A549 (cell line): ENCODE measurements at regions not wholly inside any gene's neighbourhood (a gene's known extent, or its start where the extent isn't known, plus 50 kb on each side); places are given as distances from the start of the nearest gene placed in this dataset.

Experiments
- ATAC-seq, 2 experiments: fragments of 200-7000 bp in 1 of 2; fragments of >200 bp in 1 of 2; cut with Nextera tagmentation in 1 of 2; cut with Tn5 transposase in 1 of 2; 3 replicates each; pipeline versions ENCODE4 v1.8.0 to v1.9.1; 2018 to 2020; ENCODE audit warnings: mild to moderate bottlenecking in 1 of 2, moderate library complexity in 1 of 2
- CTCF ChIA-PET: fragments of 300-600 bp; sonication (Branson Sonifier 250); formaldehyde crosslinking; extraction: SDS; loops from one replicate; lab custom pipeline; 2021; ENCODE audit warnings: antibody characterized with exemption, inconsistent platforms; lab: Yijun Ruan, JAX
- POLR2A ChIA-PET: fragments of 350-600 bp; formaldehyde crosslinking; extraction: SDS; loops from one replicate; lab custom pipeline; 2021; ENCODE audit warnings: antibody characterized with exemption, inconsistent platforms; lab: Yijun Ruan, JAX
- DNase-seq, 2 experiments: peaks; one replicate each; pipeline versions ENCODE4 v3.0.0 to v3.0.0-alpha.2; 2011 to 2016; ENCODE audit warnings: low read depth in 1 of 2, low spot score in 1 of 2
- FAIRE-seq: peaks from 2 replicates; lab custom pipeline; 2011; peaks lifted over from hg19 to GRCh38; lab: Jason Lieb, UNC
- H3K27ac ChIP-seq, 2 experiments: fragments of >200 bp; sonication (Bioruptor Twin); formaldehyde crosslinking; 3 replicates each; pipeline ENCODE4 v1.5.1; 2016 to 2017
- H3K4me1 ChIP-seq: fragments of >200 bp; sonication (Bioruptor Twin); formaldehyde crosslinking; 3 replicates; pipeline ENCODE4 v1.6.1; 2016
- H3K4me2 ChIP-seq: fragments of >200 bp; sonication (Bioruptor Twin); formaldehyde crosslinking; 3 replicates; pipeline ENCODE4 v1.6.1; 2016
- H3K4me3 ChIP-seq: fragments of >200 bp; sonication (Bioruptor Twin); formaldehyde crosslinking; 3 replicates; pipeline ENCODE4 v1.5.1; 2016
- H3K9me3 ChIP-seq: fragments of >200 bp; sonication (Bioruptor Twin); formaldehyde crosslinking; 3 replicates; pipeline ENCODE4 v1.6.1; 2016
- CBX2 ChIP-seq: fragments of 200-600 bp; sonication (generic); IDR thresholded peaks from 2 replicates; pipeline ENCODE4 v1.6.1; 2016; ENCODE audit warnings: low read depth, mild to moderate bottlenecking, borderline replicate concordance
- CHD2 ChIP-seq: fragments of 150-350 bp; IDR thresholded peaks from 2 replicates; pipeline ENCODE4 v1.6.1; 2014; ENCODE audit warnings: low read length; ENCODE audit not compliant: partially characterized antibody
- CHD4 ChIP-seq: fragments of 200-600 bp; sonication (generic); IDR thresholded peaks from 2 replicates; pipeline ENCODE4 v1.6.1; 2016; ENCODE audit warnings: antibody characterized with exemption, mild to moderate bottlenecking, borderline replicate concordance
- CTCF ChIP-seq: fragments of >200 bp; sonication (Bioruptor Twin); formaldehyde crosslinking; IDR thresholded peaks from 3 replicates; pipeline ENCODE4 v1.5.1; 2016
- EHMT2 ChIP-seq: fragments of 200-600 bp; sonication (generic); IDR thresholded peaks from 2 replicates; pipeline ENCODE4 v1.6.1; 2016; ENCODE audit warnings: antibody characterized with exemption, low read depth, mild to moderate bottlenecking, moderate library complexity
- EP300 ChIP-seq, 2 experiments: fragments of >200 bp; sonication (Bioruptor Twin); formaldehyde crosslinking; IDR thresholded peaks; 2 replicates in 1 of 2; 3 replicates in 1 of 2; pipeline ENCODE4 v1.6.1; 2016 to 2017
- ESRRA ChIP-seq: fragments of 150-350 bp; IDR thresholded peaks from 2 replicates; pipeline ENCODE4 v1.6.1; 2014; ENCODE audit warnings: mild to moderate bottlenecking, low read length, borderline replicate concordance
- FOSL2 ChIP-seq, 2 experiments: fragments of 450-650 bp in 1 of 2; fragments of >200 bp in 1 of 2; sonication (Bioruptor Twin) in 1 of 2; formaldehyde crosslinking; IDR thresholded peaks; 2 replicates each; pipeline versions ENCODE4 v1.5.0 to v1.6.1; 2016 to 2020; ENCODE audit warnings: mild to moderate bottlenecking in 1 of 2, moderate library complexity in 1 of 2
- HEYL ChIP-seq: fragments of 250-450 bp; sonication (Bioruptor Pico); IDR thresholded peaks from 2 replicates; pipeline ENCODE4 v1.8.0; 2021; ENCODE audit warnings: mild to moderate bottlenecking, moderate library complexity
- HOXA7 ChIP-seq: fragments of 250-450 bp; sonication (Bioruptor Pico); IDR thresholded peaks from 2 replicates; pipeline ENCODE4 v1.5.0; 2020; ENCODE audit warnings: mild to moderate bottlenecking, moderate library complexity
- JUN ChIP-seq, 2 experiments: fragments of >200 bp; sonication (Bioruptor Twin); formaldehyde crosslinking; IDR thresholded peaks; 2 replicates in 1 of 2; 3 replicates in 1 of 2; pipeline ENCODE4 v1.6.1; 2016 to 2017
- NFE2L2 ChIP-seq: fragments of 150-350 bp; conservative IDR thresholded peaks from 2 replicates; pipeline ENCODE4 v1.6.1; 2014; ENCODE audit warnings: low read length
- NPAS2 ChIP-seq: fragments of 250-450 bp; sonication (Bioruptor Pico); IDR thresholded peaks from 2 replicates; pipeline ENCODE4 v1.8.0; 2022; ENCODE audit warnings: mild to moderate bottlenecking, moderate library complexity, borderline replicate concordance
- PBX3 ChIP-seq: IDR thresholded peaks from 2 replicates; pipeline ENCODE4 v1.6.1; 2012
- POLR2A ChIP-seq: IDR thresholded peaks from 2 replicates; pipeline ENCODE4 v1.6.1; 2012; ENCODE audit warnings: mild to moderate bottlenecking, low read length
- RNF2 ChIP-seq: fragments of 200-600 bp; sonication (generic); IDR thresholded peaks from 2 replicates; pipeline ENCODE4 v1.6.1; 2016; ENCODE audit warnings: low read depth, mild to moderate bottlenecking, antibody characterized with exemption, moderate library complexity, borderline replicate concordance
- SREBF2 ChIP-seq: fragments of 450-650 bp; IDR thresholded peaks from 2 replicates; pipeline ENCODE4 v1.6.1; 2014; ENCODE audit warnings: mild to moderate bottlenecking, moderate library complexity
- ZC3H11A ChIP-seq: fragments of 450-650 bp; IDR thresholded peaks from 2 replicates; pipeline ENCODE4 v1.6.1; 2014; ENCODE audit warnings: antibody characterized with exemption, mild to moderate bottlenecking
- WGBS: methylation state at CpG from one replicate; pipeline ENCODE4 v1.1.6; 2017; ENCODE audit errors: missing lambda C conversion rate; 5-methylcytosine and 5-hydroxymethylcytosine counted together
- TF ChIP-seq, protein P1 (sequence below): fragments of 250-450 bp; sonication (Bioruptor Pico); IDR thresholded peaks from 2 replicates; pipeline ENCODE4 v1.5.0; 2020; ENCODE audit warnings: low read depth, mild to moderate bottlenecking, moderate library complexity
- TF ChIP-seq, protein P2 (sequence below): fragments of 150-350 bp; IDR thresholded peaks from 2 replicates; pipeline ENCODE4 v1.6.1; 2014; ENCODE audit warnings: low read depth, mild to moderate bottlenecking, low read length

- TF ChIP-seq, protein P1, sequence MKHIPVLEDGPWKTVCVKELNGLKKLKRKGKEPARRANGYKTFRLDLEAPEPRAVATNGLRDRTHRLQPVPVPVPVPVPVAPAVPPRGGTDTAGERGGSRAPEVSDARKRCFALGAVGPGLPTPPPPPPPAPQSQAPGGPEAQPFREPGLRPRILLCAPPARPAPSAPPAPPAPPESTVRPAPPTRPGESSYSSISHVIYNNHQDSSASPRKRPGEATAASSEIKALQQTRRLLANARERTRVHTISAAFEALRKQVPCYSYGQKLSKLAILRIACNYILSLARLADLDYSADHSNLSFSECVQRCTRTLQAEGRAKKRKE (CRISPR knock-in tag): no peak
- TF ChIP-seq HEYL (CRISPR knock-in tag) (no peak), CHD2 (no peak), RNF2 (no peak), PBX3 (no peak), JUN (IDR thresholded peaks at IDR 0.05) (no peak)
- TF ChIP-seq, protein P2, sequence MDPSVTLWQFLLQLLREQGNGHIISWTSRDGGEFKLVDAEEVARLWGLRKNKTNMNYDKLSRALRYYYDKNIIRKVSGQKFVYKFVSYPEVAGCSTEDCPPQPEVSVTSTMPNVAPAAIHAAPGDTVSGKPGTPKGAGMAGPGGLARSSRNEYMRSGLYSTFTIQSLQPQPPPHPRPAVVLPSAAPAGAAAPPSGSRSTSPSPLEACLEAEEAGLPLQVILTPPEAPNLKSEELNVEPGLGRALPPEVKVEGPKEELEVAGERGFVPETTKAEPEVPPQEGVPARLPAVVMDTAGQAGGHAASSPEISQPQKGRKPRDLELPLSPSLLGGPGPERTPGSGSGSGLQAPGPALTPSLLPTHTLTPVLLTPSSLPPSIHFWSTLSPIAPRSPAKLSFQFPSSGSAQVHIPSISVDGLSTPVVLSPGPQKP: no peak
These were observed 251.5 kb downstream of the SIPA1L2 start (continued) for GRCh38 chr1:232378266-232379062.

GRCh38 chr1:232377494-232377770 lies 252.5 kb downstream of the SIPA1L2 start:
- Histone ChIP-seq H3K27ac (no peak overlapping the region), H3K4me2 (peak overlapping the region; percentile 8; the same call in 1 of the 3 replicates)
- ATAC-seq: no peak
- TF ChIP-seq JUN (IDR thresholded peaks at IDR 0.05): no peak
- TF ChIP-seq NFE2L2: no peak
- TF ChIP-seq, all 56 proteins: peak for 0
- Histone ChIP-seq H3K4me3 (no peak overlapping the region), H3K9me3 (no peaks in the 10 kb centered on the region), H3K4me1 (peaks cover 12% of the 10 kb centered on the region; the same call in 1 of the 3 replicates)
- 41% methylated on average over 3 of the region's 3 CpGs for WGBS
- CTCF ChIA-PET: interaction anchor here (1.3 kb wide), 1 partner anchor 14 kb away, joined by 3 read pairs; no protein-coding TSS in a partner anchor
- FAIRE-seq: no peak
- DNase-seq: peak in 1 of 2 experiments; percentile 21
- POLR2A ChIA-PET: interaction anchor here (0.7 kb wide), 1 partner anchor 18 kb away, joined by 3 read pairs; no protein-coding TSS in a partner anchor

GRCh38 chr1:232376632-232377493 lies 253.1 kb downstream of the SIPA1L2 start:
- 83% methylated on average over 16 of the region's 16 CpGs for WGBS
- FAIRE-seq (no peak), ATAC-seq (no peak), DNase-seq (no peak)
- CTCF ChIA-PET: interaction anchor here (1.4 kb wide), 1 partner anchor 12 kb away, joined by 4 read pairs; no protein-coding TSS in a partner anchor
- Histone ChIP-seq H3K4me3 (no peak overlapping the region), H3K27ac (0 out of 6 replicates have a peak overlapping the region, but pooled peaks of 1 of the 2 experiments have one; percentile 6), H3K9me3 (no peaks in the 10 kb centered on the region), H3K4me1 (peaks cover 12% of the 10 kb centered on the region; the same call in 1 of the 3 replicates), H3K4me2 (0 out of 3 replicates have a peak overlapping the region, but pooled peaks have one; percentile 8)
- TF ChIP-seq EHMT2 (no peak), HEYL (CRISPR knock-in tag) (no peak), CHD4 (no peak), FOSL2 (IDR thresholded peaks at IDR 0.05) (no peak), FOSL2 (CRISPR knock-in tag; IDR thresholded peaks at IDR 0.05) (no peak), POLR2A (no peak), ZC3H11A (no peak), ESRRA (no peak), NPAS2 (CRISPR knock-in tag) (no peak), PBX3 (no peak), EP300 (IDR thresholded peaks at IDR 0.05) (no peak), SREBF2 (no peak), CTCF (no peak), CBX2 (no peak), NFE2L2 (no peak), HOXA7 (CRISPR knock-in tag) (no peak)
- POLR2A ChIA-PET: interaction anchor here (0.7 kb wide), 1 partner anchor 18 kb away, joined by 3 read pairs; no protein-coding TSS in a partner anchor
